ENCODE measurements at regions not wholly inside any gene's neighbourhood (a gene's known extent, or its start where the extent isn't known, plus 50 kb on each side); places are given as distances from the start of the nearest gene placed in this dataset.

DNA sequence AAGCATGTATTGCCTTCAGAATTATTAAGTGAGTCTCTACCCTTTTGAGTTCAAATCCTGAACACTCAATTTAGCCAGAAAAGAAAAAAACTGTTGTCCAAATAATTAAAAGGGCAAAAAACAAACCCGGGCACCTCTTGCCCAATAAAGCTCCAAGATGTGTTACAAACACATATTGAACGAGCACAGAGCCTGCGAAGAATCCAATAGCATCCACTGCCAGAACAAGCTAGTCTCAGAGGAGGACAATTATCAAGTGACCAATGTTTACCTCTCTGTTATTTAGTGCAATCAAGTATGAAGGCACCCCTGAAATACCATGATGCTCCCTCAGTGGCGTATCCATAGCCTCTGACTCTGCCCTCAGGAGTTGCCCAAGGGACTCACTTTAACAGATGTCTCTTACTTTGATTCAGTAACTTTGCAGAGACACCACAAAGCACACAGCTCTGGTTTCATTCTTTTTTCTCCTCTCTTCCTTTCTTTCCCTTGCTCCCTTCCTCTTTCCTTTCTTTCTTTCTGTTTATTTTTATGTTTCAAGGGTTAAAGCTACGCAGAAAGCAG lies 93.5 kb upstream of the SPATS2L start:
- no peaks in the 10 kb centered on the region for H3K36me3 ChIP-seq (ENCODE audit: control insufficient read depth in 2 of 2, extremely low read depth in 1 of 2, insufficient read depth in 2 of 2, low read length in 2 of 2)
- dilution Hi-C loops (cut with MboI; ENCODE audit: extremely low pct_ligation_motif_present, low sequenced_read_pairs) (no loop called here), intact Hi-C loops (cut with micrococcal nuclease) (no loop called here)
- H3K4me3 ChIP-seq (replicated peaks in 1 of 3; ENCODE audit: insufficient read depth in 1 of 3, low read depth in 1 of 3, low read length in 3 of 3), result no peak overlapping the region
- no peaks in the 10 kb centered on the region for H3K9me3 ChIP-seq (replicated peaks; ENCODE audit: control insufficient read depth, insufficient read depth, low read length)
- no peaks in the 10 kb centered on the region for H3K9me1 ChIP-seq (replicated peaks; ENCODE audit: control insufficient read depth, extremely low read depth, insufficient read depth, low read length)
- no peak overlapping the region for H3K9ac ChIP-seq (replicated peaks; ENCODE audit: extremely low read depth, insufficient read depth, low read length)
- FAIRE-seq (no peak), DNase-seq (ENCODE audit: low read depth, low spot score) (no peak)
- no peak for TF ChIP-seq POLR2A (IDR thresholded peaks at IDR 0.05; ENCODE audit: low read depth, low read length)
- TF ChIP-seq FOS (IDR thresholded peaks at IDR 0.05; ENCODE audit: borderline replicate concordance, insufficient read depth, low read length), result no peak
- no peak for TF ChIP-seq EZH2 (IDR thresholded peaks at IDR 0.05; ENCODE audit: borderline replicate concordance, low read depth, low read length, severe bottlenecking)
- TF ChIP-seq MYC (IDR thresholded peaks at IDR 0.05; ENCODE audit: low read depth, low read length), result no peak
- TF ChIP-seq JUN (IDR thresholded peaks at IDR 0.05; ENCODE audit: borderline replicate concordance, insufficient read depth, insufficient read length, low read depth), result no peak
- TF ChIP-seq, protein P1, sequence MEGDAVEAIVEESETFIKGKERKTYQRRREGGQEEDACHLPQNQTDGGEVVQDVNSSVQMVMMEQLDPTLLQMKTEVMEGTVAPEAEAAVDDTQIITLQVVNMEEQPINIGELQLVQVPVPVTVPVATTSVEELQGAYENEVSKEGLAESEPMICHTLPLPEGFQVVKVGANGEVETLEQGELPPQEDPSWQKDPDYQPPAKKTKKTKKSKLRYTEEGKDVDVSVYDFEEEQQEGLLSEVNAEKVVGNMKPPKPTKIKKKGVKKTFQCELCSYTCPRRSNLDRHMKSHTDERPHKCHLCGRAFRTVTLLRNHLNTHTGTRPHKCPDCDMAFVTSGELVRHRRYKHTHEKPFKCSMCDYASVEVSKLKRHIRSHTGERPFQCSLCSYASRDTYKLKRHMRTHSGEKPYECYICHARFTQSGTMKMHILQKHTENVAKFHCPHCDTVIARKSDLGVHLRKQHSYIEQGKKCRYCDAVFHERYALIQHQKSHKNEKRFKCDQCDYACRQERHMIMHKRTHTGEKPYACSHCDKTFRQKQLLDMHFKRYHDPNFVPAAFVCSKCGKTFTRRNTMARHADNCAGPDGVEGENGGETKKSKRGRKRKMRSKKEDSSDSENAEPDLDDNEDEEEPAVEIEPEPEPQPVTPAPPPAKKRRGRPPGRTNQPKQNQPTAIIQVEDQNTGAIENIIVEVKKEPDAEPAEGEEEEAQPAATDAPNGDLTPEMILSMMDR (IDR thresholded peaks at IDR 0.05; ENCODE audit: extremely low read depth in 1 of 2, insufficient read depth in 1 of 2, low read depth in 1 of 2, low read length in 2 of 2), result no peak
- TF ChIP-seq GATA2 (IDR thresholded peaks at IDR 0.05; ENCODE audit: insufficient read depth, insufficient read length, low read depth, low read length), result no peak
- TF ChIP-seq, protein P2, sequence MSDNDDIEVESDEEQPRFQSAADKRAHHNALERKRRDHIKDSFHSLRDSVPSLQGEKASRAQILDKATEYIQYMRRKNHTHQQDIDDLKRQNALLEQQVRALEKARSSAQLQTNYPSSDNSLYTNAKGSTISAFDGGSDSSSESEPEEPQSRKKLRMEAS (IDR thresholded peaks at IDR 0.05; ENCODE audit: insufficient read depth, insufficient read length), result no peak
- TF ChIP-seq POLR2AphosphoS5 (IDR thresholded peaks at IDR 0.05; ENCODE audit: insufficient read depth, low read depth, low read length), result no peak
- H3K4me2 ChIP-seq (ENCODE audit: insufficient read depth, low read length), result no peak overlapping the region
- no TSS peak for BruUV-seq (replicated peaks)
- no peaks in the 10 kb centered on the region for H3K4me1 ChIP-seq (ENCODE audit: control insufficient read depth, extremely low read depth, insufficient read depth, low read length)
- H3K79me2 ChIP-seq (ENCODE audit: control insufficient read depth, insufficient read depth, low read length), result no peaks in the 10 kb centered on the region
- H3K27ac ChIP-seq (ENCODE audit: insufficient read depth, low read depth, low read length), result no peak overlapping the region
- no peaks in the 10 kb centered on the region for H4K20me1 ChIP-seq (replicated peaks; ENCODE audit: control insufficient read depth, extremely low read depth, insufficient read depth, low read length)
- POLR2A ChIA-PET, result no interaction called here
- H2AFZ ChIP-seq (ENCODE audit: low read depth, low read length), result no peak overlapping the region
- CTCF ChIA-PET, result no interaction called here
- H3K27me3 ChIP-seq (ENCODE audit: control insufficient read depth in 2 of 2, insufficient read depth in 2 of 2, low read length in 2 of 2), result peaks cover 2 to 5% of the 10 kb centered on the region in 2 experiments

Measured in endothelial cell of umbilical vein (primary cell).